G401.6 (cell line): ENCODE measurements at regions not wholly inside any gene's neighbourhood (a gene's known extent, or its start where the extent isn't known, plus 50 kb on each side); places are given as distances from the start of the nearest gene placed in this dataset.

ENCODE experiments used
- FAIRE-seq: peaks from 2 replicates; lab custom pipeline; 2012; peaks lifted over from hg19 to GRCh38; lab: Jason Lieb, UNC

- no peak for FAIRE-seq
Measured at GRCh38 chr18:78913395-78913794, 66.2 kb upstream of the SALL3 start.

DNA sequence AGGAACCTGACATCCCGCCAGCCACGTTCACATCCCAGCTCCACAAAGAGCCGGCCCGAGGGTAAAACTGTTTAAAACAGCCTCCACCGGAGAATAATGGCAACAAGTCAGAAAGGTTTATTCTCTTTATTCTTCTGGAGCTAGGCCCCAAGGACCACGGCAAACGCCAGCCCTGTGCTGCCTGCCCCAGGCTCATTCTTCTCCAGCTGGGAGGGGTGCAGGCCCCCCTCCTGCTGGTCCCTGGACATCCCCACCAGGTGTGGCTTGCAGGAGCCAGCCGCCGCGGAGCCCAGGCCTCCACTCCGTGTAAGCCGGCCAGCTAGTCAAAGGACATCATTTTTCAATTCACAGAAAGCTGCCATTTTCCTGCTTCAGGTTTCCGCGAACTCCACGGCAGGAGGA, 65.8 kb upstream of the SALL3 start:
- FAIRE-seq: no peak

- FAIRE-seq: no peak
Measured at GRCh38 chr18:78914249-78914935, 65.2 kb upstream of the SALL3 start.

- no peak for FAIRE-seq
Measured at GRCh38 chr18:78915446-78916008, 64.1 kb upstream of the SALL3 start.

DNA sequence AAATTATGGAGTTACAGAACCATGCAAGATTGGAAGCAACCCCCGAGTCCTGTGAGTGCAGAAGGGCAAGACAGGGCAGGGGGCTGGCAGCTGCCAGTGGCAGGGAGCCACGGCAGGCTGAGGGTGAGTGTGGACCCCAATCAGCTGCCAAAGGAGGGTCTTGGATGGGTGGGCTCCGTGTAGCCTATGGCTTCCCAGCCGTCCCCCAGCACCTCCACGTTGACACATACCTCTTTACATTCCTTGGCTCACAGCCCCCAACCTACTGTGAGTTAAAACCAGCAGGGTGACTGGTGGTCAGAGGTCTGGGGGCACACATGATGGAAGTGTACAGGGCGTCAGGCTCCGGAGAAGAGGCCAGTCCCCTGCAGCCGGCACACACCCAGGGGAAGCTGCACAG, 60.9 kb upstream of the SALL3 start:
- no peak for FAIRE-seq

DNA sequence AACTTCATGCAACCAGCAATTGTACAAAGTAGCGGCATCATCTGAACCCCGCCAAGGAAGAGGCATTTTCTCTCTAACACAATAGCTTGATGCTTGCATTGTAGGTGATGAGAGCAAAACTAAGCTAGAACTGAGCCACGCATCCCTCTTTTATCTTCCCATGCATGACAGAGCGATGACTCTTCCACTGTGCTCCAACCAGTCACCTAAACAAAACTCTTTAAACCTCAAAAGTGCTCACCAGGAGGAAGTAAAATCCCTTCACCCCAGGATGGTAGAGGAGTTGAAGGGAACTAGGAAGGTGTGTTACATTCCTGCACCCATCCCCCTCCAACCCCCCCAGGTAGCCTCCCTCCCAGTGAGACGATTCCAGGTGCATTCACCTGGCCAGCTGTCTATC, 59.7 kb upstream of the SALL3 start:
- FAIRE-seq: no peak

GRCh38 chr18:78920456-78921138, 59.0 kb upstream of the SALL3 start:
- FAIRE-seq: no peak

DNA sequence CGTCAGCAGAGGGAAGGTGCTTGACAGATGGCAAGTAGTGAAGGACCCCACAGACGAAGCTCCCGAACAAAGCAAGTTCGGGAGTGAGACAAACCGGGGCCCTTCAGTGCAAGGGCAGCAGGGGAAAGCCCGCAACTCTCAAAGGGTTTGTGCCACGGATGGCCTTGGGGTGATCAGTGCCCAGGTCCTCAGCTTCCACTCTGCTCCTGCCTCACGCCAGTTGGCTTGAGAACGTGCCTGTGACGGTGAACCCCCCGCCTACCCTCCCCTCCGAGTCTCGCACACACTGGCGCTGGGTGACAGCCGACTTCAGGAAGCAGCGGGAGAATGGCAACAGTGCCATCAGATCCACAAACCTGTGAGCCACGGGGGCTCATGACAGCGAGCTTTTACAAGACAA, 56.8 kb upstream of the SALL3 start:
- FAIRE-seq: no peak

- FAIRE-seq: no peak
Measured at GRCh38 chr18:78924301-78924700, 55.3 kb upstream of the SALL3 start.

GRCh38 chr18:78924786-78925540, 54.7 kb upstream of the SALL3 start:
- FAIRE-seq: no peak

GRCh38 chr18:78925557-78926242, 53.9 kb upstream of the SALL3 start:
- FAIRE-seq: no peak

GRCh38 chr18:78926243-78926615, 53.4 kb upstream of the SALL3 start:
- no peak for FAIRE-seq

GRCh38 chr18:78927156-78927555, 52.5 kb upstream of the SALL3 start:
- FAIRE-seq: no peak

DNA sequence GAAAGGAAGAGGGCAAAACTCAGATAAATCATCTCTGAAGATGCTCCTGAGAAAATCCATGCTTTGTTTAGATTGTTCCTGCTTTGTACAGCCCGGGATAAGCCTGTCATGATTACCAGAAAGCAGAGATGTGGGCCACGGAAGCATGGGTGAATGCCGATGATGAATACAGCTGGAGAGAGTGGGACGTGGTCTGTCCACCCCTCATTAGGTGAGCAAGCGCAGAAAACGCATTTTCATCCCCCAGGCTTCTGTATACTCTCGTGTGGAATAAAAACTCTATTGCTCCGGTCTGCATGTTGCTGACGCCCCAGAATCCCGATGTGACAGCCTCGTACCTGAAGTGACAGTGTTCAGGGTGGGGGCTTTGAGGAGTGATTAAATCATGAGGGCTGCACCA, 52.0 kb upstream of the SALL3 start:
- FAIRE-seq: no peak

GRCh38 chr18:78928076-78928475, 51.5 kb upstream of the SALL3 start:
- no peak for FAIRE-seq

DNA sequence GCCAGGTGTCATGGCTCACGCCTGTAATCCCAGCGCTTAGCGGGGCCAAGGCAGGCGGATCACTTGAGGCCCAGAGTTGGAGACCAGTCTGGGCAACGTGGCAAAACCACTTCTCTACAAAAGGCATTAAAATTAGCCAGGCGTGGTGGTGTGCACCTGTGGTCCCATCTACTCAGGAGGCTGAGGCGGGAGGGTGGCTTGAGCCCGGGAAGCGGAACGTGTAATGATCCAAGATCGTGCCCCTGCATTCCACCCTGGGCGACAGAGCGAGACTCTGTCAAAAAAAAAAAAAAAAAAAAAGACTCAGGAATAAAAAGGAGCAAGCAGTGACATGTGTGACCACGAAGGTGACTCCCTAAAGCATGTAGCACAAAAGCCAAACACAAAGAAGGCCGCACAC, 50.1 kb upstream of the SALL3 start:
- FAIRE-seq: no peak
